K562 (cell line): ENCODE measurements at regions not wholly inside any gene's neighbourhood (a gene's known extent, or its start where the extent isn't known, plus 50 kb on each side); places are given as distances from the start of the nearest gene placed in this dataset.

ENCODE experiments used
- MXD1 ChIP-seq: fragments of 250-450 bp; sonication (Bioruptor Pico); IDR thresholded peaks from 2 replicates; pipeline ENCODE4 v1.8.0; 2021; ENCODE audit warnings: borderline replicate concordance, mild to moderate bottlenecking, moderate library complexity; ENCODE audit not compliant: poor library complexity, severe bottlenecking
- ZNF407 ChIP-seq: fragments of 450-650 bp; IDR thresholded peaks from 2 replicates; pipeline ENCODE4 v1.6.1; 2016; ENCODE audit warnings: low read depth

DNA sequence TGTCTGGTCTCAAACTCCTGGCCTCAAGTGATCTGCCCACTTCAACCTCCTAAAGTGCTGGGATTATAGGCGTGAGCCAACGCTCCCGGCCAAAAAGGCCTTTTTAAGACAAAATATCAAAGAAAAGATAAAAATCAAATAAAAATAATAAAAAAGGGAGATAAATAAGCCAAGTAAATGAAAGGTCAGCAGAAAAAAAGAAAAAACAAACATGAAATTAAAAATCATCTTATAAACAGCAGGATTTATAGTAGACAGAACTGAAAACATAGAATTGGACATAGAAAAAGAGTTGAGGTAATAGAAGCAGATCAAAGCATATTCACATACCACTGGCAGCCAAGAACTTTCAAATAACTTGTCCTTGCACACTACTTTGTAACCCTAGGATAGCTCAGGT, 983.4 kb downstream of the ROBO2 start (continued):
- no peak for TF ChIP-seq ZNF407
- TF ChIP-seq MXD1 (CRISPR knock-in tag), result no peak
